ENCODE measurements at regions not wholly inside any gene's neighbourhood (a gene's known extent, or its start where the extent isn't known, plus 50 kb on each side); places are given as distances from the start of the nearest gene placed in this dataset.

DNA sequence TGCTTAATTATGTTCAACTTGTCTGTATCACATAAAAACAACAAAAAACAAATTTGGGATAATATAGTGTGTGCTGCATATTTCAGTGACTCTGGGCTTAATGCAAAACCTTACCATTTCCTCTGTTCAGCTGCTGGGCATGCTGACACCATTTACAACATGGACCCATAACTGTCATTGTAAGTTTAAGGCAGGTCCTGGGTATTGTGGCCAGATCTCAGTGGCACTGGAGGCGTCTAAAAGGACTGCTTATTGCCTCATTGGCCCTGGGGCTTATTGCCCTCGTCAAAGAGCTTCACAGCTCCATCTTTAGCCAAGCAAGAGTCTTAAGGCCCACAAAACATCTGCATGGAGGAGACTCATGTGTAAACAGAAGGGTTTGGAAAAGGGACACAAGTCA lies 390.2 kb downstream of the NR2F2 start (continued):
- TF ChIP-seq, protein P1, sequence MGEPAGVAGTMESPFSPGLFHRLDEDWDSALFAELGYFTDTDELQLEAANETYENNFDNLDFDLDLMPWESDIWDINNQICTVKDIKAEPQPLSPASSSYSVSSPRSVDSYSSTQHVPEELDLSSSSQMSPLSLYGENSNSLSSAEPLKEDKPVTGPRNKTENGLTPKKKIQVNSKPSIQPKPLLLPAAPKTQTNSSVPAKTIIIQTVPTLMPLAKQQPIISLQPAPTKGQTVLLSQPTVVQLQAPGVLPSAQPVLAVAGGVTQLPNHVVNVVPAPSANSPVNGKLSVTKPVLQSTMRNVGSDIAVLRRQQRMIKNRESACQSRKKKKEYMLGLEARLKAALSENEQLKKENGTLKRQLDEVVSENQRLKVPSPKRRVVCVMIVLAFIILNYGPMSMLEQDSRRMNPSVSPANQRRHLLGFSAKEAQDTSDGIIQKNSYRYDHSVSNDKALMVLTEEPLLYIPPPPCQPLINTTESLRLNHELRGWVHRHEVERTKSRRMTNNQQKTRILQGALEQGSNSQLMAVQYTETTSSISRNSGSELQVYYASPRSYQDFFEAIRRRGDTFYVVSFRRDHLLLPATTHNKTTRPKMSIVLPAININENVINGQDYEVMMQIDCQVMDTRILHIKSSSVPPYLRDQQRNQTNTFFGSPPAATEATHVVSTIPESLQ (CRISPR knock-in tag; IDR thresholded peaks at IDR 0.05) = no peak

DNA sequence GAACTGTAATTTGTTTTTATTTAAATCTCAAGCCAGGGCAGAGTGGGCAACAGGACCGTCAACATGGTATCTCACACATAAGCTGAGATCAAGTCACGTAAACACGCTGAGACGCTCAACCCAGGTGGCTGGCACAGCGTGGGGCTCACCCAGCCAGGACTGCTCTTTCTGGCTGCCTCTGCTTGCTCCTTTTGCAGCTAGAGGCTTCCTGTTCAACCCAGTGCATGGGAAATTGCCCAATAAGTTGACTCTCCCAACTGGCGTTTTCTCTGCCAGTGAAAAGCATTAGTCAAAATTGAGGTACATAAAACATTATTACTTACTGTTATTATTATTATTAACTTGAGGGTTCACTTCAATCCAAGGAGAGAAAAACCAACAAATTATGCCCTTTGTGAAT lies 398.1 kb downstream of the NR2F2 start:
- CTCF ChIA-PET (ENCODE audit: low intra/inter-chr PET ratio) = no interaction called here
- H4K20me1 ChIP-seq (replicated peaks; ENCODE audit: control insufficient read depth, insufficient read depth, low read length) = no peaks in the 10 kb centered on the region
- H2AFZ ChIP-seq (ENCODE audit: low read depth, low read length) = no peak overlapping the region
- no peaks in the 10 kb centered on the region for H3K9me1 ChIP-seq (ENCODE audit: control insufficient read depth, insufficient read depth, low read length)
- H3K27me3 ChIP-seq (ENCODE audit: control insufficient read depth in 2 of 2, insufficient read depth in 2 of 2, low read length in 2 of 2) = no peaks in the 10 kb centered on the region
- intact Hi-C loops (cut with micrococcal nuclease) (no loop called here), in situ Hi-C loops (cut with MboI) (no loop called here)
- no peak overlapping the region for H3K4me2 ChIP-seq (ENCODE audit: insufficient read depth, low read length)
- no peak for FAIRE-seq
- H3K4me1 ChIP-seq (replicated peaks in 1 of 2; ENCODE audit: control insufficient read depth in 2 of 2, insufficient read depth in 2 of 2, low read length in 2 of 2) = no peaks in the 10 kb centered on the region
- BruUV-seq (replicated peaks) = no TSS peak
- no peak for DNase-seq (ENCODE audit: extremely low read depth in 1 of 4, low spot score in 3 of 4)
- no peak overlapping the region for H3K4me3 ChIP-seq
- no peak for ATAC-seq
- WGBS (ENCODE audit: insufficient coverage, low coverage, missing lambda C conversion rate) = under 1% methylated on average over 6 of the region's 6 CpGs
- H3K9ac ChIP-seq (ENCODE audit: insufficient read depth in 1 of 2, low read depth in 2 of 2, low read length in 2 of 2) = no peak overlapping the region
- no peaks in the 10 kb centered on the region for H3K79me2 ChIP-seq (ENCODE audit: control insufficient read depth, insufficient read depth, low read length)
- H3K27ac ChIP-seq (ENCODE audit: extremely low read depth, low read depth, low read length) = no peak overlapping the region
- POLR2A ChIA-PET = no interaction called here
- H3K36me3 ChIP-seq (ENCODE audit: control insufficient read depth, insufficient read depth, low read length) = no peaks in the 10 kb centered on the region
- H3K9me3 ChIP-seq (replicated peaks; ENCODE audit: control insufficient read depth, insufficient read depth, low read depth, low read length) = no peaks in the 10 kb centered on the region
- no peak for TF ChIP-seq KDM4B (IDR thresholded peaks at IDR 0.05; ENCODE audit: borderline replicate concordance in 2 of 2, low read depth in 1 of 2)
- TF ChIP-seq PURB (CRISPR knock-in tag; IDR thresholded peaks at IDR 0.05; ENCODE audit: low read depth) = no peak
- no peak for TF ChIP-seq CCAR2 (IDR thresholded peaks at IDR 0.05; ENCODE audit: low read depth, low read length)
- TF ChIP-seq, protein P2, sequence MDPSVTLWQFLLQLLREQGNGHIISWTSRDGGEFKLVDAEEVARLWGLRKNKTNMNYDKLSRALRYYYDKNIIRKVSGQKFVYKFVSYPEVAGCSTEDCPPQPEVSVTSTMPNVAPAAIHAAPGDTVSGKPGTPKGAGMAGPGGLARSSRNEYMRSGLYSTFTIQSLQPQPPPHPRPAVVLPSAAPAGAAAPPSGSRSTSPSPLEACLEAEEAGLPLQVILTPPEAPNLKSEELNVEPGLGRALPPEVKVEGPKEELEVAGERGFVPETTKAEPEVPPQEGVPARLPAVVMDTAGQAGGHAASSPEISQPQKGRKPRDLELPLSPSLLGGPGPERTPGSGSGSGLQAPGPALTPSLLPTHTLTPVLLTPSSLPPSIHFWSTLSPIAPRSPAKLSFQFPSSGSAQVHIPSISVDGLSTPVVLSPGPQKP (CRISPR knock-in tag; IDR thresholded peaks at IDR 0.05) = no peak
- TF ChIP-seq FOXA3 (CRISPR knock-in tag; conservative IDR thresholded peaks at IDR 0.05 in 1 of 2, IDR thresholded peaks at IDR 0.05 in 1 of 2) = no peak
- no peak for TF ChIP-seq SMAD4 (CRISPR knock-in tag; conservative IDR thresholded peaks at IDR 0.05)
- TF ChIP-seq ZNF263 (CRISPR knock-in tag; IDR thresholded peaks at IDR 0.05; ENCODE audit: borderline replicate concordance) = no peak
- TF ChIP-seq, protein P3, sequence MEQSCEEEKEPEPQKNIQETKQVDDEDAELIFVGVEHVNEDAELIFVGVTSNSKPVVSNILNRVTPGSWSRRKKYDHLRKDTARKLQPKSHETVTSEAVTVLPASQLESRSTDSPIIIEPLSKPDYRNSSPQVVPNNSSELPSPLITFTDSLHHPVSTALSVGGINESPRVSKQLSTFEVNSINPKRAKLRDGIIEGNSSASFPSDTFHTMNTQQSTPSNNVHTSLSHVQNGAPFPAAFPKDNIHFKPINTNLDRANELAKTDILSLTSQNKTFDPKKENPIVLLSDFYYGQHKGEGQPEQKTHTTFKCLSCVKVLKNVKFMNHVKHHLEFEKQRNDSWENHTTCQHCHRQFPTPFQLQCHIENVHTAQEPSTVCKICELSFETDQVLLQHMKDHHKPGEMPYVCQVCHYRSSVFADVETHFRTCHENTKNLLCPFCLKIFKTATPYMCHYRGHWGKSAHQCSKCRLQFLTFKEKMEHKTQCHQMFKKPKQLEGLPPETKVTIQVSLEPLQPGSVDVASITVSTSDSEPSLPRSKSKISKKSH (CRISPR knock-in tag; IDR thresholded peaks at IDR 0.05) = no peak
- no peak for TF ChIP-seq NR3C1 (CRISPR knock-in tag; IDR thresholded peaks at IDR 0.05)
- no peak for TF ChIP-seq GABPB1 (CRISPR knock-in tag; IDR thresholded peaks at IDR 0.05)
- TF ChIP-seq KAT2B (IDR thresholded peaks at IDR 0.05; ENCODE audit: low read depth, low read length) = no peak
- no peak for TF ChIP-seq BCOR (IDR thresholded peaks at IDR 0.05)
- no peak for TF ChIP-seq MAFK (IDR thresholded peaks at IDR 0.05; ENCODE audit: low read length)
- TF ChIP-seq ZNF77 (CRISPR knock-in tag; IDR thresholded peaks at IDR 0.05) = no peak
- no peak for TF ChIP-seq XRCC3 (IDR thresholded peaks at IDR 0.05)
- no peak for TF ChIP-seq POLR2AphosphoS5 (IDR thresholded peaks at IDR 0.05; ENCODE audit: control insufficient read depth, insufficient read depth, low read depth, low read length)
- TF ChIP-seq, protein P4, sequence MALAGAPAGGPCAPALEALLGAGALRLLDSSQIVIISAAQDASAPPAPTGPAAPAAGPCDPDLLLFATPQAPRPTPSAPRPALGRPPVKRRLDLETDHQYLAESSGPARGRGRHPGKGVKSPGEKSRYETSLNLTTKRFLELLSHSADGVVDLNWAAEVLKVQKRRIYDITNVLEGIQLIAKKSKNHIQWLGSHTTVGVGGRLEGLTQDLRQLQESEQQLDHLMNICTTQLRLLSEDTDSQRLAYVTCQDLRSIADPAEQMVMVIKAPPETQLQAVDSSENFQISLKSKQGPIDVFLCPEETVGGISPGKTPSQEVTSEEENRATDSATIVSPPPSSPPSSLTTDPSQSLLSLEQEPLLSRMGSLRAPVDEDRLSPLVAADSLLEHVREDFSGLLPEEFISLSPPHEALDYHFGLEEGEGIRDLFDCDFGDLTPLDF (CRISPR knock-in tag; IDR thresholded peaks at IDR 0.05) = no peak

Data from K562 (cell line).